NB4 (cell line): ENCODE measurements at regions not wholly inside any gene's neighbourhood (a gene's known extent, or its start where the extent isn't known, plus 50 kb on each side); places are given as distances from the start of the nearest gene placed in this dataset.

ENCODE experiments used
- MYC ChIP-seq: IDR thresholded peaks from 2 replicates; pipeline ENCODE4 v1.6.1; 2011; ENCODE audit warnings: low read depth, low read length
- POLR2A ChIP-seq: IDR thresholded peaks from 2 replicates; pipeline ENCODE4 v1.6.1; 2011; ENCODE audit warnings: mild to moderate bottlenecking; ENCODE audit not compliant: insufficient read length; ENCODE audit errors: extremely low read depth
- TF ChIP-seq, protein P1 (sequence below): IDR thresholded peaks from one replicate; pipeline ENCODE4 v1.5.1; 2012; ENCODE audit warnings: low read depth, low read length
- TF ChIP-seq, protein P2 (sequence below): IDR thresholded peaks from 2 replicates; pipeline ENCODE4 v1.6.1; 2011; ENCODE audit warnings: low read depth, low read length

DNA sequence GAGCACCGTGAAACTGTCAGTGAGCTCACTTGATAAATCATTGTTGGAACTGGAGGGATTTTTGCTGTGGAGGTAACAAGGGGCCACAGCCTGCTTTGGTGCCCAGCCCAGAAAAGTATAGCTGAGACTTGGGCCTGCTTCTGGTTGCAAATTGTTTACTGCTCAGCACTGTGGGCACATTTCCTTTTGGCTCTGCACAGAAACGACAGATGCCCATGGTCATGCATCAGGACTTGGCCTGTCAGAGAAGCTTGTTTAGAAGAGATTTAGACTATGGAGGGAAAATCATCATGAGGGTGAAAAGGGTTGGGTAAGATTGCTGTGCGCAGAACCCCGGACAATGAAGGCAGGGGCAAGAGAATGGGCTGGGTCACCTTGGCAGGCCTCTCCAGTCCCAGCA is 286.1 kb upstream of the CTNNB1 start:
- TF ChIP-seq, protein P1, sequence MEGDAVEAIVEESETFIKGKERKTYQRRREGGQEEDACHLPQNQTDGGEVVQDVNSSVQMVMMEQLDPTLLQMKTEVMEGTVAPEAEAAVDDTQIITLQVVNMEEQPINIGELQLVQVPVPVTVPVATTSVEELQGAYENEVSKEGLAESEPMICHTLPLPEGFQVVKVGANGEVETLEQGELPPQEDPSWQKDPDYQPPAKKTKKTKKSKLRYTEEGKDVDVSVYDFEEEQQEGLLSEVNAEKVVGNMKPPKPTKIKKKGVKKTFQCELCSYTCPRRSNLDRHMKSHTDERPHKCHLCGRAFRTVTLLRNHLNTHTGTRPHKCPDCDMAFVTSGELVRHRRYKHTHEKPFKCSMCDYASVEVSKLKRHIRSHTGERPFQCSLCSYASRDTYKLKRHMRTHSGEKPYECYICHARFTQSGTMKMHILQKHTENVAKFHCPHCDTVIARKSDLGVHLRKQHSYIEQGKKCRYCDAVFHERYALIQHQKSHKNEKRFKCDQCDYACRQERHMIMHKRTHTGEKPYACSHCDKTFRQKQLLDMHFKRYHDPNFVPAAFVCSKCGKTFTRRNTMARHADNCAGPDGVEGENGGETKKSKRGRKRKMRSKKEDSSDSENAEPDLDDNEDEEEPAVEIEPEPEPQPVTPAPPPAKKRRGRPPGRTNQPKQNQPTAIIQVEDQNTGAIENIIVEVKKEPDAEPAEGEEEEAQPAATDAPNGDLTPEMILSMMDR: no peak
- TF ChIP-seq, protein P2, sequence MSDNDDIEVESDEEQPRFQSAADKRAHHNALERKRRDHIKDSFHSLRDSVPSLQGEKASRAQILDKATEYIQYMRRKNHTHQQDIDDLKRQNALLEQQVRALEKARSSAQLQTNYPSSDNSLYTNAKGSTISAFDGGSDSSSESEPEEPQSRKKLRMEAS: no peak
- TF ChIP-seq POLR2A (no peak), MYC (no peak)
